ENCODE measurements at regions not wholly inside any gene's neighbourhood (a gene's known extent, or its start where the extent isn't known, plus 50 kb on each side); places are given as distances from the start of the nearest gene placed in this dataset.
"Not testable (repeated sequence)": the region's sequence is repeated elsewhere in the genome, so short reads cannot be mapped to it uniquely, and the experiment has no call there.

DNA sequence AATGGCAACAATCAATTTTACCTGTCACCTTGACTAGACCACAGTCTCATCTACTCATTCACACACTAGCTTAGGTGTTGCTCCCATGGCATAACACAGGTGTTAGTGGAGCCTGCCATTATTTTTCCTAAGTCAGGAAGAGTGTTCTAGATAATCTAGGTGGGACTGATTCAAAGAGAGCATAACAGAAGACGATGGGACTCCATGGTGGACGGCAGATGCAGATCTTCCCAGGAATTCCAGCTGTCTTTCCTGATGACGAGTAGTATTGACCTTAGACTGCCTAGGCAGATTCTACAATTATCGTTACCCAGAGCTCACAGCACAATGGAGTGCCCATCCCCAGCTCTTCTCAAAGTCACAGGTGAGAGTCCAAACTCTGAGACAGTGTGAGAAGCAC, 589.0 kb downstream of the TMEM121 start:
- Histone ChIP-seq H3K9me3 (no peaks in the 10 kb centered on the region), H3K36me3 (no peaks in the 10 kb centered on the region), H3K4me1 (no peaks in the 10 kb centered on the region), H3K4me3 (no peak overlapping the region), H3K27me3 (no peaks in the 10 kb centered on the region), H3K27ac (no peak overlapping the region)
- intact Hi-C loops (cut with DNase I): no loop called here
- TF ChIP-seq, protein P1, sequence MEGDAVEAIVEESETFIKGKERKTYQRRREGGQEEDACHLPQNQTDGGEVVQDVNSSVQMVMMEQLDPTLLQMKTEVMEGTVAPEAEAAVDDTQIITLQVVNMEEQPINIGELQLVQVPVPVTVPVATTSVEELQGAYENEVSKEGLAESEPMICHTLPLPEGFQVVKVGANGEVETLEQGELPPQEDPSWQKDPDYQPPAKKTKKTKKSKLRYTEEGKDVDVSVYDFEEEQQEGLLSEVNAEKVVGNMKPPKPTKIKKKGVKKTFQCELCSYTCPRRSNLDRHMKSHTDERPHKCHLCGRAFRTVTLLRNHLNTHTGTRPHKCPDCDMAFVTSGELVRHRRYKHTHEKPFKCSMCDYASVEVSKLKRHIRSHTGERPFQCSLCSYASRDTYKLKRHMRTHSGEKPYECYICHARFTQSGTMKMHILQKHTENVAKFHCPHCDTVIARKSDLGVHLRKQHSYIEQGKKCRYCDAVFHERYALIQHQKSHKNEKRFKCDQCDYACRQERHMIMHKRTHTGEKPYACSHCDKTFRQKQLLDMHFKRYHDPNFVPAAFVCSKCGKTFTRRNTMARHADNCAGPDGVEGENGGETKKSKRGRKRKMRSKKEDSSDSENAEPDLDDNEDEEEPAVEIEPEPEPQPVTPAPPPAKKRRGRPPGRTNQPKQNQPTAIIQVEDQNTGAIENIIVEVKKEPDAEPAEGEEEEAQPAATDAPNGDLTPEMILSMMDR (IDR thresholded peaks at IDR 0.05): no peak
- no peak for TF ChIP-seq POLR2A (IDR thresholded peaks at IDR 0.05)
- TF ChIP-seq POLR2AphosphoS5 (IDR thresholded peaks at IDR 0.05; ENCODE audit: insufficient read depth in 1 of 2, low read depth in 1 of 2): no peak
- no peak for DNase-seq (ENCODE audit: extremely low spot score in 2 of 2)

DNA sequence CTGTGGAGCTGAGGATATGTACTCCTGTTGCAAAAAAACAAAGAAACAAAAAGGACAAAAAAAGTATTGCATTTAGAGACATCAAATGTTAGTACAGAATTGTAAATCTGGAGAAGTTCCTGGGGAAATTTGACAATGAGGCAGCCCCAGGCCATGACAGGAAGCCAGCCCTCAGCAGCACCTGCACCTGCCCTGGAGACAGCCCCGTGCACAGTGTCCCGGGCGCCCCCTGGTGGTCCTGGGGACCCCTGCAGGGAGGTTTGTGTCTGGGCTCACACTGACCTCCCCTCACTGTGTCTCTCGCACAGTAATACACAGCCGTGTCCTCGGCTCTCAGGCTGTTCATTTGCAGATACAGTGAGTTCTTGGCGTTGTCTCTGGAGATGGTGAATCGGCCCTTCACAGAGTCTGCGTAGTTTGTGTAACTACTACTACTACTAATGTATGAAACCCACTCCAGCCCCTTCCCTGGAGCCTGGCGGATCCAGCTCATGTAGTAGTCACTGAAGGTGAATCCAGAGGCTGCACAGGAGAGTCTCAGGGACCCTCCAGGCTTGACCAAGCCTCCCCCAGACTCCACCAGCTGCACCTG, 590.1 kb downstream of the TMEM121 start:
- H3K4me1 ChIP-seq; H3K27me3 ChIP-seq; intact Hi-C loops (cut with DNase I); DNase-seq (ENCODE audit: extremely low spot score in 2 of 2); H3K4me3 ChIP-seq; H3K9me3 ChIP-seq; H3K27ac ChIP-seq; H3K36me3 ChIP-seq: not testable (repeated sequence)

DNA sequence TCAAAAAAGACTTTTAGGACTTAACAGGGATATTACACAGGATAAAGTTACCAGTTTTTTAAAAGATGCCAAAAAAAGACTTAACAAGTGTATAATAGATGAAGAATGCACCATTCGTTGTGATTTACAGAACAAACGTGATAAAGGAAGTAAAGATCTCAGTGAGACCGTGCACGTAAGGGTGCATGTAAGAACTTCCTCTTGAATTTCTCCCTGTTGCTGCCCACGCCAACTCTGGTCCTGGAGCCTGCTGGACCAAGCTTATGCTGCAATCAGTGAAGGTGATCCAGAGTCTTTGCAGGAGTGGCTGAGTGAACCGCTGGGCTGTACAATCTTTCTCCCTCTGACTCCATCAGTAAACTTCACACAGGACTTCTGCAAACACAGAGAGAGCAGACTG, 593.7 kb downstream of the TMEM121 start:
- Histone ChIP-seq H3K9me3 (no peaks in the 10 kb centered on the region), H3K27ac (no peak overlapping the region), H3K4me3 (no peak overlapping the region), H3K4me1 (no peaks in the 10 kb centered on the region), H3K36me3 (no peaks in the 10 kb centered on the region), H3K27me3 (no peaks in the 10 kb centered on the region)
- intact Hi-C loops (cut with DNase I): no loop called here
- TF ChIP-seq POLR2A (IDR thresholded peaks at IDR 0.05) (no peak), POLR2AphosphoS5 (IDR thresholded peaks at IDR 0.05; ENCODE audit: insufficient read depth in 1 of 2, low read depth in 1 of 2) (no peak)
- TF ChIP-seq, protein P1 (IDR thresholded peaks at IDR 0.05): no peak
- DNase-seq (ENCODE audit: extremely low spot score in 2 of 2): no peak

DNA sequence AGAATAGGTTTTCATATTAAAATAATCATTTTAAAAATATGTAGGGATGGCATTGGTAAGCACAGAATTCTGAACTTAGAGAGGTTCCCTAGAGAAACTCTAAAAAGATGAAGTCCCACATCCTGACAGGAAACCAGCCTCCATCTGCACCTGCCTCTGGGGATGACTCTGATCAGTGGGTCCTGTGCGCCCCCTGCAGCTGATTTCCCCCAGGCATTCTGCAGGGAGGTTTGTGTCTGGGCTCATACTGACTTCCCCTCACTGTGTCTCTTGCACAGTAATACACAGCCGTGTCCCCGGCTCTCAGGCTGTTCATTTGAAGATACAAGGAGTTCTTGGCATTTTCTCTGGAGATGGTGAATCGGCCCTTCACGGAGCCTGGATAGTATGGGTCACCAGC, 602.9 kb downstream of the TMEM121 start:
- H3K27me3 ChIP-seq: no peaks in the 10 kb centered on the region
- H3K4me3 ChIP-seq: no peak overlapping the region
- intact Hi-C loops (cut with DNase I): no loop called here
- H3K9me3 ChIP-seq: no peaks in the 10 kb centered on the region
- H3K27ac ChIP-seq: no peak overlapping the region
- no peaks in the 10 kb centered on the region for H3K4me1 ChIP-seq
- DNase-seq (ENCODE audit: extremely low spot score in 2 of 2): no peak
- H3K36me3 ChIP-seq: no peaks in the 10 kb centered on the region
- TF ChIP-seq POLR2A (IDR thresholded peaks at IDR 0.05) (no peak), POLR2AphosphoS5 (IDR thresholded peaks at IDR 0.05; ENCODE audit: insufficient read depth in 1 of 2, low read depth in 1 of 2) (no peak)
- TF ChIP-seq, protein P1 (IDR thresholded peaks at IDR 0.05): no peak

DNA sequence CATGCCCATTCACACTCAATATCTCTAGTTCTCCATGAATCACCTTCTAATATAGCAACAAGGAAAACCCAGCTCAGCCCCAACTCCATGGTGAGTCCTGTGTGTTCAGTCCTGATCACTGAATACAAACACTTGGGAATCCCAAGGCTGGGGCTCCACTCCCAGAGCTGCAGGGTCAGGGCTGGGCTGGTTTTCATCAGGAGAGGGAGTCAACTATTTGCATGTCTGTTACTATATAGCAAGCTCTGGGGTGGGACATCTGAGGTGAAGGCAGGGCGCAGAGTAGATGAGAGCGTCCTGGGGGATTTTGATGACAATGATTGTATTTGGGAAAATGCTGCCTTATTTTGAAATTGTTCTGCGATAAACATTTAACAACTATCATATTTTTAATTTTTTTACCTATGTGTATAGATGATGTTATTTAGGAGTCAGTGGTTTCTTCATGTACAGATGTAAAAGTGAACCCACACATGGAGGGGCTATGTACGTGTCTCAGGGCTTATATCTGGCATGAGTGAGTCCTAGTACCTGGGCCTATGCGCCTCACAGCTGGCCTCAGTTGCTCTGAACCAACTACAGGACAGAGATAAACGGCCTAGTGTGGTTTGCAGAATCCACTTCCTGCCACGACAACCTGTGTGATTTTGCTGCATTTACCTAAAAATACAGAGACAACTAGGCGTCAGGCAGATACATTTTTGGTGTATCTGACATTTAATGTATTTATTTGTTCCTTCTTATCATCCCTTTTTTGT, 603.7 kb downstream of the TMEM121 start:
- H3K36me3 ChIP-seq: not testable (repeated sequence)

DNA sequence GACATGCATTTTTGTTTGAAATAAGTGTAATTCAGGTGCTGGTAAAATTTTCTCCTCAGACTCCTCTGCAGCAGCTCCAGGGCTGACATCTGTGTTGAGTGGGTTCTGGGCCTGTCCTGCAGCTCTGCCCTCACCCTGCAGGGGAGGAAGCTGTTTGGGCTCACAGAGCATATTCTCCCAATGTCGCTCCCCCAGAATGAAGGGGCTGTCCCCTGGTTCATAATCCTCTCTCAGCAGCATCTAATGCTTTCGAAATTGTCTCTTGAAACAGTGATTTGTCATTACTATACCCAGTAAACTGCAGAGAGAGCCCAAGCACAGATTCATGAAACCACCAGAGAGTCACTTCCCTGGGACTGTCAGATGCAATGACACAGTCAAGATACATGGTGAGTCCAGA, 606.7 kb downstream of the TMEM121 start:
- H3K4me1 ChIP-seq; H3K9me3 ChIP-seq; H3K4me3 ChIP-seq; H3K27me3 ChIP-seq; intact Hi-C loops (cut with DNase I); DNase-seq (ENCODE audit: extremely low spot score in 2 of 2); H3K27ac ChIP-seq; H3K36me3 ChIP-seq: not testable (repeated sequence)

More for the DNA sequence above, 603.7 kb downstream of the TMEM121 start:
- DNase-seq (ENCODE audit: extremely low spot score in 2 of 2); intact Hi-C loops (cut with DNase I); H3K4me1 ChIP-seq; H3K9me3 ChIP-seq; H3K27me3 ChIP-seq; H3K4me3 ChIP-seq; H3K27ac ChIP-seq: not testable (repeated sequence)
